CD4-positive, alpha-beta T cell treated with Interleukin-2 at 100 ng/mL for 4 hours (primary cell): ENCODE measurements at regions not wholly inside any gene's neighbourhood (a gene's known extent, or its start where the extent isn't known, plus 50 kb on each side); places are given as distances from the start of the nearest gene placed in this dataset.
"Not testable (repeated sequence)": the region's sequence is repeated elsewhere in the genome, so short reads cannot be mapped to it uniquely, and the experiment has no call there.

Source experiments
- DNase-seq: peaks from one replicate; pipeline ENCODE4 v3.0.0-alpha.2; 2020; ENCODE audit warnings: low spot score

DNA sequence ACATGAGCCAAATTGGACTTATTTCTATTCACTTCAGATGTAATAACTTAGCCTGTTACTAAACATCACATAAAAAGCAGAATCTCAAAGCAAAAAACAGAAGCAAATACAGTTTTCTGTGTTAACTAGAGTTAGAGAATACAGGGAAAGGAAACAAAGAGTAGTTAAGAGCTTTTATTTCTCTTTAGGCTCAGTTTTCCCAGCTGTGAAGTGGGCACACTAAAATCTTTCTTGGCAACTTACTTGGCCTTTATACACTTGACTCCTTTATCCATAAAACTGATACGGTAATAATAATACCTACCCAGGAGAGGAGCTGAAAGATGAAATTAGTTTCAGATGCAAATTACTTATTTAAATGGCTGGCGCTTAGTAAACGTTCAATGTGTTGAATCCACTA, 132.8 kb upstream of the SPATS2L start:
- DNase-seq: no peak

DNA sequence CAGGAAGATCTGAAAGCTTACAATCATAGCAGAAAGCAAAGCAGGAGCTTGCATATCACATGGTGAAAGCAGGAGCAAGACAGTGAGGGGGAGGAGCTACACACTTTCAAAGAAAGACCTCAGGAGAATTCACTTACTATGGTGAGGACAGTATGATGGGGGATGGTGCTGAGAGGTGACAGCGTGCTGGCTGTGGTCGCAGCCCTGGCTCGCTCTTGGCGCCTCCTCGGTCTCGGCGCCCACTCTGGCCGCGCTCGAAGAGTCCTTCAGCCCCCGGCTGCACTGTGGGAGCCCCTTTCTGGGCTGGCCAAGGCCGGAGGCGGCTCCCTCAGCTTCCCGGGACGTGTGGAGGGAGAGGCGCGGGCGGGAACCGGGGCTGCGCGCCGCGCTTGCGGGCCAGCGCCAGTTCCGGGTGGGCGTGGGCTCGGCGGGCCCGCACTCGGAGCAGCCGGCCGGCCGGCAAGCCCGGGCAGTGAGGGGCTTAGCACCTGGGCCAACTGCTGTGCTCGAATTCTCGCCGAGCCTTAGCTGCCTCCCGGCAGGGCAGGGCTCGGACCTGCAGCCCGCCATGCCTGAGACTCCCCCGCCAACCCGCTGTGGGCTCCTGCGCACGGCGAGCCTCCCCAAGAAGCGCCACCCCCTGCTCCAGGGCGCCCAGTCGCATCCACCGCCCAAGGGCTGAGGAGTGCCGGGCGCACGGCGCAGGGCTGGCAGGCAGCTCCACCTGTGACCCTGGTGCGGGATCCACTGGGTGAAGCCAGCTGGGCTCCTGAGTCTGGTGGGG, 131.9 kb upstream of the SPATS2L start:
- no peak for DNase-seq

DNA sequence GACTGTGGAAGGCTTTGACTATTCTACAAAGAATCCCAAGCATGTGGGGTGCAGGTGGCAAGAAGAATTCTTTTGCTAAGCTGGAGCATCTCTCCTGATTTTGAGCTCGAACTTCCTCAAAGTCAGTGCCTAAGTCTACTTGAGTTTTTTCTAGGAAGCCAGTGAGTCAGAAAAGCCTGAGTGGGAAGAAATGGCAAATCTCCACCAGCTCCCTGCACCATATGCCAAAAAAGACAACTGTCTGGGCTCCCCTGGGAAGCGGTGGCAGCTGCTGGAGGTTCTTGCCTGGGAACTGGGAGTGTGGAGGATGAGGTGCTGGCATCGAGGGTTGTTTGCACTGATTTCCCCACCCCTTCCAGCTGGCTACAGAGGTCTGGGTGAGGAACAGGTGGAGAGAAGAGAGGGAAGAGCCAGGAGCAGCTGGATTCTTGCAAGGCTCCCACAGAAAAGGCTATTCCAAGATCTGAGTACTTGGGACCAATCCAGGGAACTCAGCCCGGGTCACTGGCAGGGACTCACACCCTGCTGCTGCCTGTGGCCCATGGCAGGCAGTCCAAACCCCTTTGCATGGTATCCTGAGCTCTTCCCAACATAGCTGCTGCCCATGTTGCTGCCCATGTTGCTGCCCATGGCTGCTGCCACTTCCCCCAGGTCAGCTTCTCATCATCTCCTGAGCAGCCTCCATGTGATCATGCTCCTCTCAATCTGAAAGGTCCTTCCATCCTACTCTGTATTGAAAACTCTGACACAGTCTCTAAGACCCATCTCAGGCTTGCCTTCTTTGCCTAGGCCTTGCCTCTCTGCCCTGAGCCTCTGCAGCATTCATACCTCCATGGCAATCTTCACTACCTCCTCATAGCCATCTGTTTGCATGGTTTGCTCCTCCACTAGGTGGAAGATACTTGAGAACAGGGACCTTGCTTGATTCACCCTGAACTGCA, 128.3 kb upstream of the SPATS2L start:
- no peak for DNase-seq

DNA sequence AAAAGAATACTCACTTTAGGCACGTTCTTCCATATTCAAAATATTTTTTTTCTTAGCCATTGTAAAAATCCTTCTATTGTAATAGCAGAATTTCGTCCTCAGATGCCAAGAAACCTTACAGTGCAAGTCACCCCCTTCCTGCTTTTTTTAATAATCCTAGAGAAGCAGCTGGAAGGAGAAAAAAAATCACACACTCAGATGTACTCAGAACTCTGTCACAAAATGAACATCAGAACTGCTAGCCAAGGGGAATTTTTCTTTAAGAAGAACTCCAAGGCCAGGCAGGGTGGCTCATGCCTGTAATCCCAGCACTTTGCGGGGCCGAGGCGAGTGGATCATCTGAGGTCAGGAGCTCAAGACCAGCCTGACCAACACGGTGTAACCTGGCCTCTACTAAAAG, 127.3 kb upstream of the SPATS2L start:
- DNase-seq: no peak

DNA sequence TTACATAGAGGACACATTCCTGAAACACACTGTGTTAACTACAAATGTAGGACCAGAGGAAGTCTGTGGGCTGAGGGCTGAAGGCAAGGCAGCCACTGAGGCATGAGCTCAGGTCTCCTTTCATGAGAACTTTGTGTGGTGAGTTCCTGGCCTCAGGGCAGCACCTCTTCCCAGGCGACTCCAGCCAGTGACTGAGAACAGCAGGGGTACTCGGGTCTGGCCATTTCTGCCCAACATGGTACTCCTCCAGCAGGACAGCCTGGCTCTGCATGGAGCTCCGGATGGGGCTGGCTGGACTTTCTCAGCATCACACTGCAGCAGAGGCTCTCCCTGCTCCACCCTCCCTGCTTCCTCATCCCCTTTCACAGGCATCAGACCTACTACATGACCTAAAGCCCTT, 125.5 kb upstream of the SPATS2L start:
- no peak for DNase-seq

DNA sequence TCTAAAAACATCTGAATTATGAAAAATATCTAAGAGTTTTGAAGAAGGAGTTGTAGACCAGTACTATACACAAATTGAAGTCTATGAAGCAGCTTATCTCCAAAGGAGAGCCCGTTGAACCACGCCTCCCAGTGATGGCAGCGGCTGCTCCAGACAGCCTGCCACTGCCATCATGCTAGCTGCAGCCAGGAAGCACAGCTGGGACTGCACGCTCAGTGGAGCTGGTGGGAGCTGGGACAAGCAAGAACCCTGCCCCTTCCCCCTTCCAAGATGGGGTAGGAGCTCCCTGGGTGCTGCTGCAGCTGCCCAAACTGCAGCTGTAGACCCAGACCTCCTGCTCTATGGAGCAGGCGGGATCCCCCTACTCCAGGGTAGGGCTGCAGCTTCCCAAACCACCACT, 124.7 kb upstream of the SPATS2L start:
- DNase-seq: no peak

DNA sequence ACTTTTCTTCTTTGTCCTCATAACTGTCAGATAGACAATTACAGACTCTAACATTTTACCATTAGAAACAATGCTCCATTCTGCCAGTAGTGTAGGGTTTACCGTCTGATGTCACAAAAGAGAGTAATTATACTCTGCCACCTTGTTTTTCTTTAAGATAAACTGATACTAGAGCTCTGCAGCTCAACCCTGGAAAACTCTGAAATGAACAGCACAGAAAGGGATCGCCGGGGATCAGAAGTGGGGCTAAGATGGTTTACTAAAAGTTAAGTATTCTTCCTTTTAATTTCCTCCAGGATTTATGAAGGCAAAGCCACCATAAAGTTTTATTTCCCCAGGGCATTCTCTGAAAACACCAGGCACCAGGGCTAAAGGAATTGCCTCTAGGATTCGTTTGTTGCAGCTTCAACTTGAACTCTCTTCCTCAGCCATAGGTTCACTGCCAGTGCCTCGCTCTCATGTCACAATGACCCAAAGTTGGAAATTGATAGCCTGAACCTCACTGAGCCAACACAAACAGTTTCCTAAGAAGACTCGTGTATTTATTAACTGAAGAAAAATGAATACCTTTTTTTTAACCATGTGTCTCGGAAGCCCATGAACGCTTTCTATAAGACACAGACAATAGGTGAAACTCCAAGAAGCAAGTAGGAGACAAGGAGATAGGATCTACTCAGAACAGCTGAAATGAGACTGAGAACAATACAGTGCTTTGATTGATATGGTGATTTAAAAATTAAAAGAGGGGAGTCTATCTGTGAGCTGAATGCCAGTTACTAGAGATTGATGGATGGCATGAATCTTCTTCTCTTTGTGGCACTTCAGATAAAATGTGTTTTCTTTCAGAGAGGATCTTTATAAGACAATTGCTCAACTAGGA, 121.5 kb upstream of the SPATS2L start:
- DNase-seq: no peak

DNA sequence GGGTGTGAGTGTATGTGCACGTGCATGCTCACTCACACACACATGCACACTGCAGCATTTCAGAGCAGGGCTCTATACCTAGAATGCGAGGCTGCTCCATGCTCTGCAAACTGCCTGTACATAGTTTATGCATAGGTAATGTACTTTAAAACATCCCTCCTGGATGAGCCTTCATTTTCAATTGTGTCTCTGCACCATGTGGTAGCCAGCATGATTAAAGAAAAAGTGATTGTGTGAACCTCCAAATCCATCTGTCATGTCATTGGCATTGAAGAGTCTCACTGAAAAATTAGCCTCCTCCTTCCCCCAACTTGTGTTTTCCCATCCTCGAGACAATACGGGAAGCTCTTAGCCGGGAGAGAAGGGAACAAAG, 120.9 kb upstream of the SPATS2L start:
- no peak for DNase-seq

DNA sequence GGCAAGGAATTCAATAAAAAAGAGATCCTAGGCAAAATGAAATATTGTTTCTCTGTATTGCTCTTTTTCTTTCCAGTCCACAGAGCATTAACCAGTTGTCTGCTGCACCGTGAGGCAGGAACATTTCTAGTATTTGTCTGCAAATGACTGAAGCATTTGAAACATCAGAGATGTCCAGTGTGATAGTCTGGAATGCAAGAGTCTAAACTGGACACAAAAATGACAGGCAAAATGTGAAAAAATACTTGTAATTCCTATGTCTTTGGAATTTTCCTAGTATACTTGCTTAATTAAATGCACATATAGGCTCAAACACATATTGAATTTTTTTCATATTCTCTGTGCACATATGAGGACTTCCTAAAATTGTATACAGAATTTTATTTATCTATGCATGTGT, 120.5 kb upstream of the SPATS2L start:
- DNase-seq: no peak

DNA sequence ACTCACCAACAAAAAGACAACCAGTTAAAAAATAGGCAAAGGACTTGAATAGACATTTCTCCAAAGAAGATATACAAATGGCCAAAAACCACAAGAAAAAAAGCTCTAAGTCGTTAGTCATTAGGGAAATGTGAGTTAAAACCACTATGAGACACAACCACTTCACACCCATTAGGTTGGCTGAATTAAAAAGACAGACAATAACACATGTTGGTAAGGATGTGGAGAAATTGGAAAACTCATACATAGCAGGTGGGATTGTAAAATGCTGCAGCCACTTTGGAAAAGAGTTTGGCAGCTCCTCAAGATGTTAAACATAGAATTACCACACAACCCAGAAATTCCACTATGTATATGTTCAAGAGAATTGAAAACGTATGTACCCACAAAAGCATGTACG, 117.6 kb upstream of the SPATS2L start:
- DNase-seq: no peak

DNA sequence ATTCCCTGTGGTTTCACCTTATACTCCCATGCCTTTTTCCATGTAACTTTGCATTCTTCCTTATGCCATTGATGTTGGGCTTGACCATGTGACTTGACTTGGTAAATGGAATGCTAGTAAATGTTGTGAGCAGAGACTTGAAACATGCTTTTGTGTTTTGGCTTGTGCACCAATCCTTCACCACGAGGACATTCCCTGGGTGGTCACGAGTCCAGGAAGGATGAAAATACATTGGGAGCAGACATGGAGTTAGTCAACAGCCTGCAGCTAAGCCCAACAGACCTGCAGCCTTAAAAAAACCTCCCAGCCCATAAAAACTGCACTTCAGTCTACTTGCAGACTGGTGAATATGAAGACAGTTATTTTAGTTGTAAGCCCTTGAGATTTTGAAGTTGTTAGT, 116.5 kb upstream of the SPATS2L start:
- DNase-seq: no peak

DNA sequence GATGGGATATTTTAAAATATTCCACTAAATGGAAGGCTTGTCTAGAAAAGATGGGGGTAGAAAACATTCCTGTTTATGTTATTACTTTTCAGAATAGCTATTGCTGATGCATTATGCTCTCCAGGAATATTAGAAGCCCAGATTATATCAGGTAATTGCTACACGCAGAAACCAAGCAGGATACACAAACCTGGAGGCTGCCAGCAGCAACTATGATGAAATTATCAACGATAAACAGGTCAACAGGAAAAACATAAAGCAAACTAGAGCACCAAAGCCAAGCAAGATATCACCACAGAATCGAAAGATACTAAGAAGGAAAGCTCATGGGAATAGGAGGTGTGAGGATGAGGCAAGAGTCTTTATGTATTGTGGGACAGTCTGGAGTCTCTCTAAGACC, 113.2 kb upstream of the SPATS2L start:
- DNase-seq: no peak

DNA sequence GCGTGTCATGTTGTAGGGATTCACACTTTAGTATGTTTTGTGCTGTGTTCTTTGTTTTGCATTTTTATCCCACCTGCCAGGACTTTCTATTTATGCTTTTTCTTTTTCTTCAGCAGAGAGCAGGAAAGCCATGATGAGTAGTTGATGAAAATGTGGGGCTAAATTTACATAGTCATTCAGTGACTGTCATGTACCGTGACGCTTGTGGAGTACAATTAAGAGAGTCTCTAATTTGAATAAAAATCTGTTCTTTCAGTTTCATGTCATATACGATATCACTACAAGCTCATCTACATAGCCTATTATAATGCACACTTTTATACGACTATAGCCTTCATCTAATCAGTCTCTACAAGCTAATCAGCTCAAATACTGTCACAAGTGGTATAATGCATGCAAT, 112.7 kb upstream of the SPATS2L start:
- DNase-seq: no peak

DNA sequence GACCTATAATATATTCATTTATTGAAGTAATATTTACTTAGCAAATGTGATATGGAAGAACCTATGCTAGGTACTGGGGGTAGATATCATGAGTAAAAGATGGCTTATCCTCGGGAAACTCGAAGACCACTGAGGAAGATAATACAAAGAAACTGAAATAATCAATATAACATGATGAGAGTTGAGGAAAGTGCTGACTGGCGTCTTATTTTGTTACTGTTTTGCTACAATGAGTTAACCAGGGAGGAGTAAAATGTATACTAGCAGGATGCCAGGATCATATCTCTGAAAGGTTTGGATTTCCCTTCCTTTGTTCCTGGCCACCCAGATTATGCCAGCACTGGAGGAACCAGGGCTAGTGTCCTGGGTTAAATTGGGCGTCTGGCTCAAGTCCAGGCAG, 111.7 kb upstream of the SPATS2L start:
- DNase-seq: no peak

DNA sequence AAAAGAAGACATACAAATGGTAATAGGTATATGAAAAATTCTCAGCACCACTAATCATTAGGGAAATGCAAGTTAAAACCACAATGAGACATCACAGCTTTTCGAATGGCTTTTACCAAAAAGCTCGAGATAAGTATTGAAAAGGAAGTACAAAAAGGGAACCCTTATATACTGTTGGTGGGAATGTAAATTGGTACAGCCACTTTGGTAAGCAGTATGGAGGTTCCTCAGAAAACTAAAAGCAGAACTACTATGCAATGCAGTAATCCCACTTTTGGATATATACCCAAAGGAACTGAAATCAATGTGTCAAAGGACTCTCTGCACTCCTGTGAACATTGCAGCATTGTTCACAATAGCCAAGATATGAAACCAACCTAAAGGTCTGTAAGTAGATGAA, 107.5 kb upstream of the SPATS2L start:
- peak; percentile 1 for DNase-seq

DNA sequence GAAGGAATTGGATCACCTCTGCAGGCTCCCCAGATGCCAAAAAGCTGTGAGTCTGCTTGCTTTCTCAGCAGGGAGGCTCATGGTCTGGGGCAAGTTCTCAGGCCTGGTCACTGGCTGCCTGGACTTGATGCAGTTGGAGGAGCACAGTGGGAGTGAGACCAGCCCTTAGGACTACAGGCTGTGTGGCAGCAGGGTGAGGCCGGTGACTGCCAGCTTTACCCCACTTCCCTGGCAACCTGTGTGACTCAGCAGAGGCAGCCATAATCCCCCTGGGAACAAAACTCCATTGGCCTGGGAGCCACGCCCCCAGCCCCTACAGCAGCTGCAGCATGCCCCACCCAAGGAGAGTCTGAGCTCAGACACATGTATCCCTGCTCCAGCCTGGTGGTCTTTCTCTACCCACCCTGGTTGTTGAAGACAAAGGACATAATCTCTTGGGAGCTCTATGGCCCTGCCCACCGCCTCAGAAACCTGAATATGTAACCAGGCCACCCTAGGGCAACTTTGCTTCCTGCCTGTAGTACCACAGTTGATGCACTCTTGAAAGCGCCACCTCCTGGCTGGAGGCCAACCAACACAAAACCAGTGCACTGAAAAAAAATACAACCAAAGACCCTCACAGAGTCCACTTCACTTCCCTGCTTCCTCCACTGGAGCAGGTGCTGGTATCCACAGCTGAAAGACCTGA, 106.8 kb upstream of the SPATS2L start:
- no peak for DNase-seq

DNA sequence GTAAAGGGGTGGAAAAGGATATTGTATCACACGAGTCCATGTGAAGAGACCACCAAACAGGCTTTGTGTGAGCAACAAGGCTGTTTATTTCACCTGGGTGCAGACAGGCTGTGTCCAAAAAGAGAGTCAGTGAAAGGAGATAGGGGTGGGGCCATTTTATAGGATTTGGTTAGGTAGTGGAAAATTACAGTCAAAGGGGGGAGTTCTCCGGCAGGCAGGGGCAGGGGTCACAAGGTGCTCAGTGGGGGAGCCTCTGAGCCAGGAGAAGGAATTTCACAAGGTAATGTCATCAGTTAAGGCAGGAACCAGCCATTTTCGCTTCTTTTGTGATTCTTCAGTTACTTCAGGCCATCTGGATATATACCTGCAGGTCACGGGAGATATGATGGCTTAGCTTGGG, 104.7 kb upstream of the SPATS2L start:
- DNase-seq: not testable (repeated sequence)

DNA sequence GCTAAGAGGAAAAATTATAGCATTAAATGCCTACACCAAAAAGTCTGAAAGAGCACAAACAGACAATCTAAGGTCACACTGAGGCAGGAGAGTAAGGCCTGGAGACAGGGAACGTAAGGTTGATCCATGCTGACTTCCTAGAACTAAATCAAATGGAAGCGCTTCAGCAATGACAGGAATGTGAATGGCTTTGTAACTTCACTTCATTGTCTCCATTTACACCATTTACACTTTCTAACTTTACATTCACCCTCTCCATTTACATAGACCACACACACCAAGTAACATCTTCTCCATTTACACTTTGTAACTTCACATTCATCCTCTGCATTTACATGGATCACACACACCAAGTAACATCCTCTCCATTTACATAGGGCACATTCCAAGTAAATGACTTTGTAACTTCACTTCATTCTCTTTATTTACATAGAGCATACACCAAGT, 103.1 kb upstream of the SPATS2L start:
- DNase-seq: no peak

DNA sequence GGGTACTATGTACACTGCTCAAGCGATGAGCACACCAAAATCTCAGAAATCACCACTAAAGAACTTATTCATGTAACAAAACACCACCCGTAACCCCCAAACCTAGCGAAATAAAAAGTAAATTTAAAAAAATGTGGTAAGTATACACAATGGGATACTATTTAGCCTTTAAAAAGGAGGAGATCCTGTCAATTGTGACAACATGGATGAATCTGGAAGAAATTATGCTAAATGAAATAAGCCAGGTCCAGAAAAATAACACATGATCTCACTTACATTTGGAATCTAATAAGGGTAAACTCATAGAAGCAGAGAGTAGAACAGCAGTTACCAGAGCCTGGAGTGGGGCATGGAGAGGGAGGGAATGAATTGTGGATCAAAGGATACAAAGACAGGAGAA, 98.5 kb upstream of the SPATS2L start:
- no peak for DNase-seq

DNA sequence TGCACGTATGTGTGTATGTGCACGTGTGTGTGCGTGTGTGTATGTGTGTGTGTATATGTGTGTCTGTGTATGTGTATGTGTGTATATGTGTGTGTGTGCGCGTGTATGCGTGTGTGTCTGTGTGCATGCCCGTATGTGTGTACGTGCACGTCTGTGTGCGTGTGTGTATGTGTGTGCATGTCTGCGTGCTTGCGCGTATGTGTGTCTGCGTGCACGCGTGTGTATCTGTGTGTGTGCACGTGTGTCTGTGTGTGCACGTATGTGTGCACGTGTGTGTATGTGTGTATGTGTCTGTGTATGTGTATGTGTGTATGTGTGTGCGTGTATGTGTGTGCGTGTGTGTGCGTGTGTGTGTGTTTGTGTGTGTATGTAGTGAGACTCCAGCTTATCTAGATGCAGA, 97.5 kb upstream of the SPATS2L start:
- DNase-seq: no peak

DNA sequence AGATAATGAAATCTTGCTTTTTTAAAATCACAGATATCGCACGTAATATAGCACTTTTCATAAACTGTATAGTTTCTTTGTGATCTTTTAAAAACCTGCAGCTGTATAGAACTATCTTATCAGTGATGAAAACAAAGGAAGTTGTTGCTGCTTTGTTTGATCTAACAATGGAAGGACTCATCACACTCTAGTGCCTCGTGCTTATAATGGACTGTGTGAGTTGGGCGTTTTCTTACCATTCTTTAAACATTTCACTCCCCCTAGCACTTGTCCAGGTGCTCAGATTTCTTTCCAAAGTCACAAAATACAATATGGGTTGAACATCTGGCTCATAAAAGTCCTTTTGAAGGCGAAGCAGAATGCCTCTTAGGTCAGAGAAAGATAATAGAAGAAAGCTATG, 94.8 kb upstream of the SPATS2L start:
- no peak for DNase-seq
